ENCODE measurements at regions not wholly inside any gene's neighbourhood (a gene's known extent, or its start where the extent isn't known, plus 50 kb on each side); places are given as distances from the start of the nearest gene placed in this dataset.

DNA sequence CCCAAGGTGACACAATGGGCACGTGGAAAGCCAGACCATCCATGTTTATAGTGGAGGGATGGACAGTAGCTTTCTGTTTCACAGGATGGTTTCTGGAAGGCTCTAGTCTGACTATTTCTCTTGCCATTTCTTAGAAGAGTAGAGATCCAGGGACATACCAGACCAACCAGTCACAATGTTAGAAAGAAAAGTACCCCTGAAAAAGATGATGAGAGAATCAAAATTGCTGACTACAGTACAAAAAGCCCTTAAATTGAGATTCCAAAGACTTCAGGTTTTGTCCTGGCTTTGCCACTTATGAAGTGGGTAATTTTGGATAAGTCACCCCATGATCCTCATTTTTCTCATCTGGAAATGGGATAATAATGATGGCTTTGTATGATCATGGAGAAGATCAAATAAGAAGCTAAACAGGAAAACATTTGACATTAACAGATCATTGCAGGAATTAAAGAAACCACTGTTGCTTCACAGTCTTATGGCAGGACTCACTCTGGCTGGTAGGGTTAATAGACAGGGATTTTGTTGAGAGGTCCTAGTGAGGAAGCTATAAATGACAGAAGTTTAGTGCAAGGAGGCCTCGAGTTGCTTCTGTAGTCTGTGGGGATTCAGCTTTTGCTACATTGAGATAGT, 386.0 kb downstream of the IRS1 start:
- TF ChIP-seq, protein P1, sequence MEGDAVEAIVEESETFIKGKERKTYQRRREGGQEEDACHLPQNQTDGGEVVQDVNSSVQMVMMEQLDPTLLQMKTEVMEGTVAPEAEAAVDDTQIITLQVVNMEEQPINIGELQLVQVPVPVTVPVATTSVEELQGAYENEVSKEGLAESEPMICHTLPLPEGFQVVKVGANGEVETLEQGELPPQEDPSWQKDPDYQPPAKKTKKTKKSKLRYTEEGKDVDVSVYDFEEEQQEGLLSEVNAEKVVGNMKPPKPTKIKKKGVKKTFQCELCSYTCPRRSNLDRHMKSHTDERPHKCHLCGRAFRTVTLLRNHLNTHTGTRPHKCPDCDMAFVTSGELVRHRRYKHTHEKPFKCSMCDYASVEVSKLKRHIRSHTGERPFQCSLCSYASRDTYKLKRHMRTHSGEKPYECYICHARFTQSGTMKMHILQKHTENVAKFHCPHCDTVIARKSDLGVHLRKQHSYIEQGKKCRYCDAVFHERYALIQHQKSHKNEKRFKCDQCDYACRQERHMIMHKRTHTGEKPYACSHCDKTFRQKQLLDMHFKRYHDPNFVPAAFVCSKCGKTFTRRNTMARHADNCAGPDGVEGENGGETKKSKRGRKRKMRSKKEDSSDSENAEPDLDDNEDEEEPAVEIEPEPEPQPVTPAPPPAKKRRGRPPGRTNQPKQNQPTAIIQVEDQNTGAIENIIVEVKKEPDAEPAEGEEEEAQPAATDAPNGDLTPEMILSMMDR (IDR thresholded peaks at IDR 0.05) = no peak
- Histone ChIP-seq H3K4me1 (ENCODE audit: control insufficient read depth in 1 of 2, insufficient read depth in 1 of 2, low read depth in 1 of 2, low read length in 1 of 2) (peaks cover 8 to 13% of the 10 kb centered on the region in 2 experiments), H3K36me3 (no peaks in the 10 kb centered on the region), H3K27ac (no peak overlapping the region), H3K9me3 (no peaks in the 10 kb centered on the region), H3K4me3 (ENCODE audit: low read depth in 1 of 2, low read length in 1 of 2) (no peak overlapping the region), H3K27me3 (no peaks in the 10 kb centered on the region)

DNA sequence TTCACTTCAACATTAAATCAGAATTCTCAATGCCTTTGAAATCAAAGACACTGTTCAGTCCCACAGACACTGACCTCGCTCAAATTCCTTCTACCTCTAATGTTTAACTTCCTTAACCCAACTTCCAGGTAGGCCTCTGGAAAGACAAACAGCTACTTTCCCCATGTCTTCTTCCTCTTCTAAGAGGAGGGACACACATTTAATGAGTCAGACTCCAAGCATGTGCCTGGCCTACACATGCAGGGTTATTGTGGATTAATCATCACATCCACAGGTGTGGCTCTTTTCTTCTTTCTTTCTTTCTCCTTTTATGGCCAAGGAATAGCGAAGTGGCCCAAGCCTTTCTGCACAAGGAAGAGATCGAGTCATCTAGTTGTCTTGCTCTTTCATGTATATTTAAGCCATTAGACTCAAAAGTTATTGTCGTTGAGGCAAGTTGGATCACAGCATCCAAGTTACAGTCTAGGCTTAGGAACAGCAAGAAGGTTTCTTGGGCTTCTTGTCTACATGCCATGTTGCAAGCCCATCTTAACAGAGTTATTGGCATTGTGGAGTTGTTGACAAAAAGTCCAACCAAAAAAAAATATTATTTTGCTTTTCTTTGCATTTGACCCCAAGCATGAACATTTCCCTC, 387.8 kb downstream of the IRS1 start:
- TF ChIP-seq, protein P1 (IDR thresholded peaks at IDR 0.05) = no peak
- Histone ChIP-seq H3K27ac (peak overlapping the region; percentile 19), H3K27me3 (no peaks in the 10 kb centered on the region), H3K4me3 (ENCODE audit: low read depth in 1 of 2, low read length in 1 of 2) (no peak overlapping the region), H3K36me3 (no peaks in the 10 kb centered on the region), H3K4me1 (ENCODE audit: control insufficient read depth in 1 of 2, insufficient read depth in 1 of 2, low read depth in 1 of 2, low read length in 1 of 2) (peaks cover 8 to 13% of the 10 kb centered on the region in 2 experiments), H3K9me3 (no peaks in the 10 kb centered on the region)

DNA sequence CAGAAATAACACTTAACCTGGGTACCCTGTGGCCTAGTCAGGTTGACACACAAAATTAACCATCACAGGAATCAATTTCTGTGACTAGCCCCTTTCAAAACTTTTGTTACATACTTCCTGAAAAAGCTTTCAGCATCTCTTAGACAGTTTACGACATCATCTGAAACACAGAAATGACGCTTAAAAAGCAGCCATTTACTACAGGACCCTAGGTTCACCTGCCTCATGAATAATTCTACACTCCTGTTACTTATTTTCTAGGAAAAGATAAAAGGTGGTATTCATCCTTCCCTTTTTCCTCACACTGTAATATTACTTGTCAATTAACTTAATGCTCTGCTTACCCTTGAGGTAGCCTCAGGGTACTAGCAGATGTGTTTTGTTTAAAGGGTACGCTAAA, 388.4 kb downstream of the IRS1 start:
- H3K27me3 ChIP-seq = no peaks in the 10 kb centered on the region
- peak overlapping the region; percentile 19 for H3K27ac ChIP-seq
- H3K4me3 ChIP-seq (ENCODE audit: low read depth in 1 of 2, low read length in 1 of 2) = no peak overlapping the region
- TF ChIP-seq, protein P1 (IDR thresholded peaks at IDR 0.05) = no peak
- no peaks in the 10 kb centered on the region for H3K36me3 ChIP-seq
- H3K9me3 ChIP-seq = no peaks in the 10 kb centered on the region
- peaks cover 8 to 13% of the 10 kb centered on the region in 2 experiments for H3K4me1 ChIP-seq (ENCODE audit: control insufficient read depth in 1 of 2, insufficient read depth in 1 of 2, low read depth in 1 of 2, low read length in 1 of 2)

DNA sequence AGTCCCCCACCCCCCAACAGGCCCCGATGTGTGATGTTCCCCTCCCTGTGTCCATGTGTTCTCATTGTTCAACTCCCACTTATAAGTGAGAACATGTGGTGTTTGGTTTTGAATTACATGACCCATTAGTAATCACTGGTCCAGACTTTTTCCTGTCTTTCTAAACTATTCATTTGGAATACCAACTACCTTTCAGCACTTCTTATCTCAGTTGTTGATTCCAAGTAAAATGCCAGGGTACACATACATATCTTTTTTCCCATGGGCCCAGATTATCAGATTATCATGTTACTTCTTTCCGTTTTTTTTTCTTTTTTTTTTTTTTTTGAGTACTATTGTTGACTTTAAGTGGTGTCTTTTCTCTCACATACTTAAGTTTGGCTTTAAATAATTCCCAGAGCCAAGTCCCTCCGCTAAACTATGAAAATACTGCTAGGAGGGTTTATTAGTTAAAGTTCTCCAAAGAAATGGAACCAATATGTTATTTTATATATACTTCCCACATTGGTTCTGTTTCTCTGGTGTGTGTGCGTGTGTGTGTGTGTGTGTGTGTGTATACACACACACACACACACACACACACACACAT, 389.3 kb downstream of the IRS1 start:
- TF ChIP-seq, protein P1 (IDR thresholded peaks at IDR 0.05) = no peak
- H3K27ac ChIP-seq = no peak overlapping the region
- no peaks in the 10 kb centered on the region for H3K36me3 ChIP-seq
- H3K9me3 ChIP-seq = no peaks in the 10 kb centered on the region
- H3K27me3 ChIP-seq = no peaks in the 10 kb centered on the region
- peaks cover 8 to 13% of the 10 kb centered on the region in 2 experiments for H3K4me1 ChIP-seq (ENCODE audit: control insufficient read depth in 1 of 2, insufficient read depth in 1 of 2, low read depth in 1 of 2, low read length in 1 of 2)
- no peak overlapping the region for H3K4me3 ChIP-seq (ENCODE audit: low read depth in 1 of 2, low read length in 1 of 2)

DNA sequence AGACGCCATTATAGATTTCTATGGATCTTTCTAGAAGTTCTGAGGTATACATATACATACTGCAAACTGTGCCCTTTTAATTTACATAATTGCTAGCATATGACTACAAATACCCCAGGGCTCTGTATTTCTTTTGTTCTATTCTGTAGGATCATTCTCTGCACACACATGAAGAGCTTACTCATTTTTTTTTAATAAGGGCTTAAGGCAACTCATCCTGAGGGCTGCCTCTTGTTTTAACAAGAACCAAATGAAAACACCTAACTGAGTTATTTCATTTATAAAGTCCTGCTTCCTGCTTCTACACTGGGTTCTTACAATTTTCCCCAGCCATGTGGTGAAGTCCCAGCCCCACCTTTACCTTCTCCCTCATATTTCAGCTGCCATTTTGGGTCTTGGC, 390.5 kb downstream of the IRS1 start:
- Histone ChIP-seq H3K4me1 (ENCODE audit: control insufficient read depth in 1 of 2, insufficient read depth in 1 of 2, low read depth in 1 of 2, low read length in 1 of 2) (peaks cover 8 to 13% of the 10 kb centered on the region in 2 experiments), H3K27ac (no peak overlapping the region), H3K4me3 (ENCODE audit: low read depth in 1 of 2, low read length in 1 of 2) (no peak overlapping the region), H3K36me3 (no peaks in the 10 kb centered on the region), H3K27me3 (no peaks in the 10 kb centered on the region), H3K9me3 (no peaks in the 10 kb centered on the region)
- TF ChIP-seq, protein P1 (IDR thresholded peaks at IDR 0.05) = no peak

Measured in neutrophil (primary cell).